Fibroblast of pulmonary artery (primary cell): ENCODE measurements at regions not wholly inside any gene's neighbourhood (a gene's known extent, or its start where the extent isn't known, plus 50 kb on each side); places are given as distances from the start of the nearest gene placed in this dataset.

ENCODE experiments used
- DNase-seq: peaks from one replicate; pipeline ENCODE4 v3.0.0-alpha.2; 2010; ENCODE audit warnings: low read depth
- H3K4me3 ChIP-seq: replicated peaks from 2 replicates; pipeline ENCODE4 v1.5.1; 2011; ENCODE audit warnings: low read depth, mild to moderate bottlenecking, control low read depth, low read length, moderate library complexity
- CTCF ChIP-seq: IDR thresholded peaks from 2 replicates; pipeline ENCODE4 v1.5.1; 2011; ENCODE audit warnings: mild to moderate bottlenecking, control low read depth, low read length, inconsistent platforms; ENCODE audit errors: missing control alignments

GRCh38 chr13:107254392-107254791 lies 686.5 kb upstream of the ARGLU1 start:
- no peak for TF ChIP-seq CTCF
- DNase-seq: no peak

GRCh38 chr13:107252428-107252827 lies 684.5 kb upstream of the ARGLU1 start:
- DNase-seq: no peak
- TF ChIP-seq CTCF: no peak
- no peak overlapping the region for H3K4me3 ChIP-seq

More at GRCh38 chr13:107254392-107254791, 686.5 kb upstream of the ARGLU1 start:
- H3K4me3 ChIP-seq: no peak overlapping the region

GRCh38 chr13:107252021-107252420 lies 684.1 kb upstream of the ARGLU1 start:
- H3K4me3 ChIP-seq: no peak overlapping the region
- no peak for TF ChIP-seq CTCF
- DNase-seq: no peak

GRCh38 chr13:107251341-107251740 lies 683.4 kb upstream of the ARGLU1 start:
- DNase-seq: no peak
- no peak for TF ChIP-seq CTCF
- H3K4me3 ChIP-seq: no peak overlapping the region

- no peak for TF ChIP-seq CTCF
- peak; percentile 1 for DNase-seq
- no peak overlapping the region for H3K4me3 ChIP-seq
Observed at GRCh38 chr13:107250628-107251027, 682.7 kb upstream of the ARGLU1 start.

- TF ChIP-seq CTCF: no peak
- H3K4me3 ChIP-seq: no peak overlapping the region
- no peak for DNase-seq
Observed at GRCh38 chr13:107244241-107244640, 676.3 kb upstream of the ARGLU1 start.

GRCh38 chr13:107242138-107242537 lies 674.2 kb upstream of the ARGLU1 start:
- no peak overlapping the region for H3K4me3 ChIP-seq
- TF ChIP-seq CTCF: no peak
- DNase-seq: no peak
